ENCODE measurements at regions not wholly inside any gene's neighbourhood (a gene's known extent, or its start where the extent isn't known, plus 50 kb on each side); places are given as distances from the start of the nearest gene placed in this dataset.

GRCh38 chr4:108398316-108398715 is 222.1 kb upstream of the RPL34 start:
- DNase-seq, result no peak

GRCh38 chr4:108397850-108398249 is 222.5 kb upstream of the RPL34 start:
- no peak for DNase-seq

GRCh38 chr4:108396900-108397497 is 223.4 kb upstream of the RPL34 start:
- no peak for DNase-seq

- DNase-seq, result no peak
Measured at GRCh38 chr4:108395786-108396185, 224.6 kb upstream of the RPL34 start.

GRCh38 chr4:108393890-108394472 is 225.2 kb upstream of the LEF1 start:
- no peak for DNase-seq

- DNase-seq, result no peak
Measured at GRCh38 chr4:108391701-108392455, 223.1 kb upstream of the LEF1 start.

- DNase-seq, result no peak
Measured at GRCh38 chr4:108385076-108385475, 216.3 kb upstream of the LEF1 start.

GRCh38 chr4:108384544-108384943 is 215.8 kb upstream of the LEF1 start:
- no peak for DNase-seq

GRCh38 chr4:108383157-108383556 is 214.4 kb upstream of the LEF1 start:
- no peak for DNase-seq

- no peak for DNase-seq
Measured at GRCh38 chr4:108382751-108383150, 214.0 kb upstream of the LEF1 start.

GRCh38 chr4:108378164-108378563 is 209.4 kb upstream of the LEF1 start:
- no peak for DNase-seq

GRCh38 chr4:108377021-108377420 is 208.3 kb upstream of the LEF1 start:
- no peak for DNase-seq

GRCh38 chr4:108375434-108375833 is 206.7 kb upstream of the LEF1 start:
- no peak for DNase-seq

GRCh38 chr4:108372681-108373080 is 203.9 kb upstream of the LEF1 start:
- DNase-seq, result peak in 1 of 4 experiments; percentile 24

- DNase-seq, result no peak
Measured at GRCh38 chr4:108371282-108371681, 202.6 kb upstream of the LEF1 start.

- peak; percentile 4 to 17 (median 6) for DNase-seq
Measured at GRCh38 chr4:108370291-108371141, 201.8 kb upstream of the LEF1 start.

GRCh38 chr4:108369035-108369655 is 200.4 kb upstream of the LEF1 start:
- no peak for DNase-seq

- no peak for DNase-seq
Measured at GRCh38 chr4:108367751-108368150, 199.0 kb upstream of the LEF1 start.

- DNase-seq, result no peak
Measured at GRCh38 chr4:108366716-108367115, 198.0 kb upstream of the LEF1 start.

- no peak for DNase-seq
Measured at GRCh38 chr4:108365551-108365950, 196.8 kb upstream of the LEF1 start.

GRCh38 chr4:108361886-108362285 is 193.2 kb upstream of the LEF1 start:
- DNase-seq, result no peak

GRCh38 chr4:108361446-108361820 is 192.7 kb upstream of the LEF1 start:
- DNase-seq, result no peak

All from activated naive CD4-positive, alpha-beta T cell (primary cell).